ENCODE measurements at regions not wholly inside any gene's neighbourhood (a gene's known extent, or its start where the extent isn't known, plus 50 kb on each side); places are given as distances from the start of the nearest gene placed in this dataset.

GRCh38 chr2:58606799-58607198 lies 365.7 kb upstream of the FANCL start:
- TF ChIP-seq POLR2A (IDR thresholded peaks at IDR 0.05; ENCODE audit: low read length): no peak
- no peak for TF ChIP-seq GATA1 (IDR thresholded peaks at IDR 0.05; ENCODE audit: low read depth, low read length)
